Lower leg skin (tissue), 4 donors: ENCODE measurements at regions not wholly inside any gene's neighbourhood (a gene's known extent, or its start where the extent isn't known, plus 50 kb on each side); places are given as distances from the start of the nearest gene placed in this dataset.

ENCODE experiments used
- DNase-seq, 2 donors: peaks; one replicate each; pipeline ENCODE4 v3.0.0-alpha.2; 2019; ENCODE audit warnings: low spot score in 2 of 2
- H3K4me3 ChIP-seq: fragments of 200-600 bp; sonication (generic); 2 replicates; pipeline ENCODE4 v1.5.1; 2017; ENCODE audit warnings: mild to moderate bottlenecking, low read depth; ENCODE audit not compliant: poor library complexity, severe bottlenecking
- CTCF ChIP-seq, 3 donors: fragments of 450-650 bp; IDR thresholded peaks; one replicate each; pipeline ENCODE4 v1.5.1; 2016; ENCODE audit warnings: antibody characterized with exemption in 3 of 3, mild to moderate bottlenecking in 3 of 3, moderate library complexity in 2 of 3
- POLR2A ChIP-seq, 2 donors: fragments of 450-650 bp; IDR thresholded peaks; one replicate each; pipeline ENCODE4 v1.6.1; 2016 to 2017; ENCODE audit warnings: antibody characterized with exemption in 2 of 2, mild to moderate bottlenecking in 1 of 2, moderate library complexity in 1 of 2
- WGBS, 2 donors: methylation state at CpG; one replicate each; pipeline ENCODE4 v1.1.5; 2018; 5-methylcytosine and 5-hydroxymethylcytosine counted together
- intact Hi-C: fragments of 100-400 bp; cut with DNase I; formaldehyde crosslinking; loops from one replicate; pipeline ENCODE4 v1.15.0; 2023; ENCODE audit warnings: low total_unique reads

GRCh38 chr6:134714679-134715078 lies 235.2 kb downstream of the ALDH8A1 start:
- TF ChIP-seq POLR2A (IDR thresholded peaks at IDR 0.05): no peak
- no peak for TF ChIP-seq CTCF (IDR thresholded peaks at IDR 0.05)
- WGBS, 2 donors: 58 to 77% methylated on average over 8 of the region's 8 CpGs
- no peak for DNase-seq

GRCh38 chr6:134714113-134714512 lies 235.8 kb downstream of the ALDH8A1 start:
- no peak overlapping the region for H3K4me3 ChIP-seq
- TF ChIP-seq CTCF (IDR thresholded peaks at IDR 0.05): no peak
- no peak for TF ChIP-seq POLR2A (IDR thresholded peaks at IDR 0.05)
- no peak for DNase-seq
- 78 to 88% methylated on average over 4 of the region's 4 CpGs for WGBS, 2 donors
- intact Hi-C loops: no loop called here

More at GRCh38 chr6:134714679-134715078, 235.2 kb downstream of the ALDH8A1 start:
- no peak overlapping the region for H3K4me3 ChIP-seq
- intact Hi-C loops: no loop called here

GRCh38 chr6:134712311-134712710 lies 237.6 kb downstream of the ALDH8A1 start:
- no peak for DNase-seq
- no peak overlapping the region for H3K4me3 ChIP-seq
- no peak for TF ChIP-seq CTCF (IDR thresholded peaks at IDR 0.05)
- no peak for TF ChIP-seq POLR2A (IDR thresholded peaks at IDR 0.05)
- intact Hi-C loops: no loop called here

GRCh38 chr6:134708079-134708478 lies 241.8 kb downstream of the ALDH8A1 start:
- H3K4me3 ChIP-seq: no peak overlapping the region
- WGBS, 2 donors: 73 to 80% methylated on average over 1 of the region's 1 CpG
- TF ChIP-seq POLR2A (IDR thresholded peaks at IDR 0.05): no peak
- TF ChIP-seq CTCF (IDR thresholded peaks at IDR 0.05): no peak
- intact Hi-C loops: no loop called here
- no peak for DNase-seq

- WGBS, 2 donors: 47 to 52% methylated on average over 5 of the region's 5 CpGs
- DNase-seq: no peak
- intact Hi-C loops: no loop called here
Observed at GRCh38 chr6:134707342-134708031, 242.4 kb downstream of the ALDH8A1 start.

More at GRCh38 chr6:134707342-134708031, 242.4 kb downstream of the ALDH8A1 start:
- TF ChIP-seq CTCF (IDR thresholded peaks at IDR 0.05): no peak
- no peak for TF ChIP-seq POLR2A (IDR thresholded peaks at IDR 0.05)
- H3K4me3 ChIP-seq: no peak overlapping the region
